ENCODE measurements at regions not wholly inside any gene's neighbourhood (a gene's known extent, or its start where the extent isn't known, plus 50 kb on each side); places are given as distances from the start of the nearest gene placed in this dataset.

GRCh38 chrX:69362856-69363255 is 141.3 kb upstream of the NALF2 start:
- peak; percentile 89 for DNase-seq

- peak; percentile 4 for DNase-seq
Observed at GRCh38 chrX:69362354-69362753, 141.8 kb upstream of the NALF2 start.

- DNase-seq: peak; percentile 85
Observed at GRCh38 chrX:69361311-69361845, 142.7 kb upstream of the NALF2 start.

GRCh38 chrX:69357317-69357716 is 146.8 kb upstream of the NALF2 start:
- no peak for DNase-seq

- no peak for DNase-seq
Observed at GRCh38 chrX:69324851-69325250, 159.6 kb upstream of the PJA1 start.

GRCh38 chrX:69323786-69324720 is 158.8 kb upstream of the PJA1 start:
- no peak for DNase-seq

- no peak for DNase-seq
Observed at GRCh38 chrX:69321789-69322188, 156.5 kb upstream of the PJA1 start.

GRCh38 chrX:69321006-69321655 is 155.9 kb upstream of the PJA1 start:
- no peak for DNase-seq

GRCh38 chrX:69320116-69320515 is 154.9 kb upstream of the PJA1 start:
- no peak for DNase-seq

GRCh38 chrX:69319376-69319775 is 154.1 kb upstream of the PJA1 start:
- DNase-seq: no peak

GRCh38 chrX:69318651-69319340 is 153.5 kb upstream of the PJA1 start:
- no peak for DNase-seq

GRCh38 chrX:69317721-69318120 is 152.5 kb upstream of the PJA1 start:
- DNase-seq: no peak

GRCh38 chrX:69314436-69315348 is 149.4 kb upstream of the PJA1 start:
- DNase-seq: no peak

GRCh38 chrX:69313617-69314290 is 148.5 kb upstream of the PJA1 start:
- DNase-seq: no peak

- DNase-seq: no peak
Observed at GRCh38 chrX:69311936-69312670, 146.8 kb upstream of the PJA1 start.

GRCh38 chrX:69309074-69309792 is 144.0 kb upstream of the PJA1 start:
- DNase-seq: no peak

GRCh38 chrX:69307756-69308155 is 142.5 kb upstream of the PJA1 start:
- DNase-seq: no peak

- DNase-seq: no peak
Observed at GRCh38 chrX:69307029-69307428, 141.8 kb upstream of the PJA1 start.

GRCh38 chrX:69306063-69306404 is 140.8 kb upstream of the PJA1 start:
- no peak for DNase-seq

Data from fibroblast of skin of scalp (primary cell).